SU-DHL-6 (cell line): ENCODE measurements at regions not wholly inside any gene's neighbourhood (a gene's known extent, or its start where the extent isn't known, plus 50 kb on each side); places are given as distances from the start of the nearest gene placed in this dataset.

Experiments used
- H2AFZ ChIP-seq: fragments of 200-600 bp; sonication (generic); 2 replicates; pipeline ENCODE4 v1.6.1; 2014; ENCODE audit warnings: low read depth, mild to moderate bottlenecking, moderate library complexity, mixed read lengths, antibody characterized with exemption, low read length; ENCODE audit not compliant: severe bottlenecking
- H3F3A ChIP-seq: fragments of 200-600 bp; shearing (Covaris generic); 2 replicates; pipeline ENCODE4 v1.6.0; 2016; ENCODE audit warnings: antibody characterized with exemption, mild to moderate bottlenecking; ENCODE audit not compliant: insufficient read depth
- H3K27ac ChIP-seq: fragments of 200-600 bp; sonication (generic); 2 replicates; pipeline ENCODE4 v1.5.1; 2016; ENCODE audit warnings: low read depth, mild to moderate bottlenecking, low read length, moderate library complexity, mixed read lengths
- H3K27me3 ChIP-seq: fragments of 200-600 bp; sonication (generic), shearing (Covaris generic); 2 replicates; pipeline ENCODE4 v1.6.0; 2014; ENCODE audit warnings: mild to moderate bottlenecking, low read length
- H3K36me3 ChIP-seq: fragments of 200-600 bp; sonication (generic); 2 replicates; pipeline ENCODE4 v1.6.1; 2014; ENCODE audit warnings: mild to moderate bottlenecking, low read length, mixed read lengths
- H3K4me2 ChIP-seq: fragments of 300-600, 200-600 bp; shearing (Covaris generic), sonication (generic); 2 replicates; pipeline ENCODE4 v1.6.0; 2014; ENCODE audit warnings: low read length, low read depth, mild to moderate bottlenecking; ENCODE audit not compliant: poor library complexity, severe bottlenecking
- H3K4me3 ChIP-seq: fragments of 200-600 bp; sonication (generic); 2 replicates; pipeline ENCODE4 v1.5.1; 2014; ENCODE audit warnings: antibody characterized with exemption, low read length, mild to moderate bottlenecking, mixed read lengths; ENCODE audit not compliant: insufficient read depth, poor library complexity, severe bottlenecking
- H3K79me2 ChIP-seq: fragments of 200-600 bp; sonication (generic); 2 replicates; pipeline ENCODE4 v1.6.1; 2014; ENCODE audit warnings: mild to moderate bottlenecking, low read length, moderate library complexity; ENCODE audit not compliant: insufficient read depth
- H3K9ac ChIP-seq: fragments of 200-600 bp; sonication (generic); 2 replicates; pipeline ENCODE4 v1.7.0; 2014; ENCODE audit warnings: mild to moderate bottlenecking, low read length
- H3K9me2 ChIP-seq: fragments of 200-600 bp; sonication (generic); replicated peaks from 2 replicates; pipeline ENCODE4 v1.6.1; 2014; ENCODE audit warnings: low read length; ENCODE audit not compliant: insufficient read depth
- H3K9me3 ChIP-seq: fragments of 200-600 bp; sonication (generic); 2 replicates; pipeline ENCODE4 v1.6.1; 2014; ENCODE audit warnings: low read length, mixed read lengths; ENCODE audit not compliant: insufficient read depth
- H4K20me1 ChIP-seq: fragments of 200-600 bp; sonication (generic); 2 replicates; pipeline ENCODE4 v1.6.1; 2014; ENCODE audit warnings: low read depth, mild to moderate bottlenecking, antibody characterized with exemption, low read length, moderate library complexity, mixed read lengths
- CTCF ChIP-seq: fragments of 200-600 bp; sonication (generic); IDR thresholded peaks from one replicate; pipeline ENCODE4 v1.5.1; 2017; ENCODE audit warnings: antibody characterized with exemption, mild to moderate bottlenecking, low read length, moderate library complexity; ENCODE audit not compliant: insufficient read depth, poor library complexity, severe bottlenecking
- EZH2phosphoT487 ChIP-seq: fragments of 200-600 bp; sonication (generic), shearing (Covaris generic); conservative IDR thresholded peaks from 2 replicates; pipeline ENCODE4 v1.6.1; 2018; ENCODE audit warnings: mild to moderate bottlenecking, antibody characterized with exemption, low read length, moderate library complexity, mixed read lengths

DNA sequence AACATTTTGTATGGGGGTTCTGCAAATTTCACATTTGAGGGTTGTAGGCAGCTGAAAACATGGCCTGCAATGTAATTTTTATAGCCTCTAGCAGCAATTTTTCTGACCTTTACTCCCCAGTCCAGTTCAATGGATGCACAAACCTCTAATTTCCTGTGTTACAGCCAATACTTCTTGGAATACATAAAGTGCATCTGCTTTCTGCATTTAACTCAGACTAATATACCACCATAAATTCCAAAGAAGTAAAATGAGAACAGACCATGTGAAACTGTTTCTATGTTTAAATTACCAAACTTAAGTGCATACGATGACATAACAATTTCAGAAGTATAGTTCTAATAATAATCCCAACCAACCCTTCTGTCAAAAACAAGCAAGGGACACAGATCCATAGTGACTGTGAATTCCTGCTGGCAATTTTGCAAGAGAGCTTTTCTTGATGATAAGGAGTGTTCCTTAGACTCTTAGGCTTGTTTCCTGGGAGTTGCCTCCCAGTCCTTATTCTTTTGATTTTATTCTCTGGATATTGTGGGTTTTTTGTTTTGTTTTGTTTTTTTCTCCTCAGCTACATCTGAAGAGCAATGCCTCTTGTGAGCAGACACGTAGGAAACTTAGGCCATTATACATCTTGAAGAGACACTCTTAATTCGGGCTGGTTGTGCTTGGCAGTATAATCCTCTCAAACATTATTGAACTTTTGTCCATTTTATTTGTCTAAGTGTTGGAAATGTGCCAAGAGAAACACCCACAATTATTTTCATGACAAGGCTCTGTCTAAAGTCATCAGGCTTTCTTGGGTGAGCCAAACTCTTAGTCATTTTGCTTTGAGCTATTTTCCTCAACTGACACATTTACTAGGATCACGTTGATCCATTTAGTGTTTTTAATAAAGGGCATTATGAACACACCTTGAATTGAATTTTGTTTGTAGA lies 51.3 kb upstream of the RERGL start:
- no peaks in the 10 kb centered on the region for H3K79me2 ChIP-seq
- H3K36me3 ChIP-seq: no peaks in the 10 kb centered on the region
- no peaks in the 10 kb centered on the region for H4K20me1 ChIP-seq
- H3K9me3 ChIP-seq: no peaks in the 10 kb centered on the region
- no peak for TF ChIP-seq CTCF
- no peak for TF ChIP-seq EZH2phosphoT487
- H3K9me2 ChIP-seq: no peaks in the 10 kb centered on the region
- no peaks in the 10 kb centered on the region for H3K27me3 ChIP-seq
- H2AFZ ChIP-seq: no peak overlapping the region
- no peak overlapping the region for H3K4me3 ChIP-seq
- H3K27ac ChIP-seq: no peak overlapping the region
- H3K9ac ChIP-seq: no peak overlapping the region
- no peaks in the 10 kb centered on the region for H3F3A ChIP-seq
- no peak overlapping the region for H3K4me2 ChIP-seq

DNA sequence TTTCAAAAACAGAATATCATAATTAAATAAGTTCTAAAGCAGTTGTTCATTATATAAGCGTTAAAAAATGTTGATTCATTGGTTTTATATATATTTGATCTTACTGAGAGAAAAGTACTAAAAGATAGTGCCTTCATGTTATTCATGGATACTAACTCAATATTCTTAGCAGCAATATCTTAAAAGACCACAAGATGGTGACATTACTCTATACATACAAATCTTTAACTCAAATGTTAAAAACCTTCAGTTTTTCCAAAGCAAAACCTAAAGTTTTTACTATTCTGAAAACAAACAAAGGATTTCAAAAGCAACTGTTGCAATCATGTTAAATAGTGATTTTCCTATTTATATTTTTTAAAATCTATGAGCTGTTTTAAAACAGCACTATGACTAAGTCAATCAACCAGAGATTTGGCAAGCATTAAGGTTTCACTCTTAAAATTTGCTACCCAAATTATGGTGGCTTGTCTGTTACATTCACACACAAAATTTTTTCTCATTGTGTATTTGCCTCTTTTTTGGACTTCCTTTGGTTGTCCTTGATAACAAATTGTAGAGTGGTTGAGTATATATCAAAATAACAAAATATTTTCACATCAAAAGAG lies 50.1 kb upstream of the RERGL start:
- peak overlapping the region; percentile 26 for H3K4me2 ChIP-seq
- TF ChIP-seq CTCF: no peak
- H3K27ac ChIP-seq: peak overlapping the region; percentile 8; the same call in 1 of the 2 replicates
- no peaks in the 10 kb centered on the region for H3K9me2 ChIP-seq
- H3K9me3 ChIP-seq: no peaks in the 10 kb centered on the region
- no peaks in the 10 kb centered on the region for H3K27me3 ChIP-seq
- H4K20me1 ChIP-seq: no peaks in the 10 kb centered on the region
- H3K4me3 ChIP-seq: no peak overlapping the region
- no peaks in the 10 kb centered on the region for H3K79me2 ChIP-seq
- H2AFZ ChIP-seq: no peak overlapping the region
- H3F3A ChIP-seq: no peaks in the 10 kb centered on the region
- H3K9ac ChIP-seq: no peak overlapping the region
- H3K36me3 ChIP-seq: no peaks in the 10 kb centered on the region
